ENCODE measurements at regions not wholly inside any gene's neighbourhood (a gene's known extent, or its start where the extent isn't known, plus 50 kb on each side); places are given as distances from the start of the nearest gene placed in this dataset.

GRCh38 chr15:59838900-59839299 is 149.8 kb upstream of the BNIP2 start:
- no peak for TF ChIP-seq CTCF (IDR thresholded peaks at IDR 0.05; ENCODE audit: insufficient read depth, low read length, poor library complexity, severe bottlenecking)
- no peak for TF ChIP-seq EZH2phosphoT487 (conservative IDR thresholded peaks at IDR 0.05; ENCODE audit: low read length)
